GM12878 (cell line): ENCODE measurements at regions not wholly inside any gene's neighbourhood (a gene's known extent, or its start where the extent isn't known, plus 50 kb on each side); places are given as distances from the start of the nearest gene placed in this dataset.

ENCODE experiments used
- ATAC-seq: fragments of 200-7000 bp; cut with Tn5 transposase; 3 replicates; pipeline ENCODE4 v1.9.1; 2020; ENCODE audit warnings: mild to moderate bottlenecking, moderate library complexity
- BruUV-seq: library from RNA; stranded (reverse); fragments of 400-500 nt; replicated peaks from 2 replicates; lab custom pipeline; 2021; lab: Mats Ljungman, UMichigan
- CTCF ChIA-PET: fragments of 300-600 bp; sonication (Branson Sonifier 250); formaldehyde crosslinking; extraction: SDS; loops from one replicate; lab custom pipeline; 2021; ENCODE audit warnings: inconsistent platforms; lab: Yijun Ruan, JAX
- POLR2A ChIA-PET: fragments of 350-600 bp; formaldehyde crosslinking; extraction: SDS; loops from one replicate; lab custom pipeline; 2021; ENCODE audit warnings: inconsistent platforms; lab: Charles Lee
- RAD21 ChIA-PET: fragments of 300-600 bp; sonication (Branson Sonifier 250); formaldehyde crosslinking; loops from one replicate; lab custom pipeline; 2023; ENCODE audit warnings: antibody characterized with exemption; ENCODE audit not compliant: unreplicated experiment; lab: Charles Lee
- SMC1A ChIA-PET: fragments of 300-600 bp; sonication (Branson Sonifier 250); formaldehyde crosslinking; loops from one replicate; lab custom pipeline; 2023; ENCODE audit not compliant: unreplicated experiment, uncharacterized antibody; lab: Charles Lee
- DNase-seq: peaks from one replicate; pipeline ENCODE4 v3.0.0-alpha.2; 2011; ENCODE audit warnings: low read depth, low spot score
- FAIRE-seq: peaks from 3 replicates; lab custom pipeline; 2011; peaks lifted over from hg19 to GRCh38; lab: Jason Lieb, UNC
- H2AFZ ChIP-seq: 2 replicates; pipeline ENCODE4 v1.6.0; 2011; ENCODE audit warnings: low read depth, low read length, control low read depth; ENCODE audit not compliant: control insufficient read depth
- H3K27ac ChIP-seq: 2 replicates; pipeline ENCODE4 v1.5.1; 2011; ENCODE audit warnings: control low read depth; ENCODE audit not compliant: control insufficient read depth, insufficient read depth
- H3K27me3 ChIP-seq, 2 experiments: replicated peaks in 1 of 2; 2 replicates each; pipeline versions ENCODE4 v1.6.0 to v1.6.1; 2011; ENCODE audit warnings: low read length in 1 of 2; ENCODE audit not compliant: control insufficient read depth in 2 of 2, insufficient read depth in 2 of 2
- H3K36me3 ChIP-seq, 2 experiments: 2 replicates each; pipeline ENCODE4 v1.5.1; 2011; ENCODE audit warnings: low read length in 1 of 2; ENCODE audit not compliant: control insufficient read depth in 2 of 2, insufficient read depth in 2 of 2
- H3K4me1 ChIP-seq: 2 replicates; pipeline ENCODE4 v1.6.1; 2011; ENCODE audit warnings: mild to moderate bottlenecking, low read length, moderate library complexity, mixed read lengths; ENCODE audit not compliant: control insufficient read depth, insufficient read depth
- H3K4me2 ChIP-seq: 2 replicates; pipeline ENCODE4 v1.6.0; 2011; ENCODE audit warnings: control low read depth; ENCODE audit not compliant: control insufficient read depth, insufficient read depth
- H3K4me3 ChIP-seq: fragments of 200-600 bp; sonication (generic); 2 replicates; pipeline ENCODE4 v1.5.1; 2016
- H3K79me2 ChIP-seq: 2 replicates; pipeline ENCODE4 v1.6.0; 2011; ENCODE audit warnings: low read length; ENCODE audit not compliant: control insufficient read depth, insufficient read depth
- H3K9ac ChIP-seq: 2 replicates; pipeline ENCODE4 v1.8.0; 2011; ENCODE audit warnings: low read length, control low read depth, mixed read lengths; ENCODE audit not compliant: control insufficient read depth, insufficient read depth
- H3K9me3 ChIP-seq: replicated peaks from 3 replicates; pipeline ENCODE4 v1.5.1; 2011; ENCODE audit warnings: mild to moderate bottlenecking, low read length; ENCODE audit not compliant: control insufficient read depth, insufficient read depth
- H4K20me1 ChIP-seq: 2 replicates; pipeline ENCODE4 v1.6.0; 2011; ENCODE audit not compliant: control insufficient read depth, insufficient read depth
- CHD4 ChIP-seq: fragments of 200-600 bp; sonication (generic); IDR thresholded peaks from 2 replicates; pipeline ENCODE4 v1.6.1; 2016; ENCODE audit warnings: mild to moderate bottlenecking
- IKZF2 ChIP-seq, 2 experiments: fragments of 450-650 bp; IDR thresholded peaks; 2 replicates each; pipeline ENCODE4 v1.6.1; 2017; ENCODE audit warnings: mild to moderate bottlenecking in 2 of 2, moderate library complexity in 2 of 2
- MYB ChIP-seq: fragments of 150-350 bp; IDR thresholded peaks from 2 replicates; pipeline ENCODE4 v1.6.1; 2014; ENCODE audit warnings: mild to moderate bottlenecking, low read depth, low read length, borderline replicate concordance
- NFYB ChIP-seq: IDR thresholded peaks from 2 replicates; pipeline ENCODE4 v1.6.1; 2011; ENCODE audit warnings: low read depth, mild to moderate bottlenecking, low read length, improper control_type of control experiment, moderate library complexity; ENCODE audit not compliant: insufficient read depth
- NKRF ChIP-seq: fragments of 450-650 bp; conservative IDR thresholded peaks from 2 replicates; pipeline ENCODE4 v1.6.1; 2017; ENCODE audit warnings: mild to moderate bottlenecking, moderate library complexity
- RAD51 ChIP-seq: fragments of 450-650 bp; IDR thresholded peaks from 2 replicates; pipeline ENCODE4 v1.6.1; 2016; ENCODE audit warnings: moderate library complexity, mild to moderate bottlenecking, inconsistent platforms
- TAF1 ChIP-seq: IDR thresholded peaks from 2 replicates; pipeline ENCODE4 v1.6.1; 2011; ENCODE audit warnings: mild to moderate bottlenecking, low read depth, low read length, borderline replicate concordance
- USF1 ChIP-seq: IDR thresholded peaks from 2 replicates; pipeline ENCODE4 v1.6.1; 2011; ENCODE audit warnings: borderline replicate concordance, low read depth, mild to moderate bottlenecking, moderate library complexity, mixed read lengths, low read length; ENCODE audit not compliant: insufficient read depth; ENCODE audit errors: extremely low read length
- ZNF24 ChIP-seq: fragments of 450-650 bp; IDR thresholded peaks from 2 replicates; pipeline ENCODE4 v1.6.1; 2017; ENCODE audit warnings: antibody characterized with exemption, mild to moderate bottlenecking
- WGBS: methylation state at CpG from one replicate; pipeline ENCODE4 v1.1.6; 2016; ENCODE audit warnings: low lambda C conversion rate; ENCODE audit not compliant: insufficient replicate concordance, insufficient coverage; ENCODE audit errors: missing lambda C conversion rate; 5-methylcytosine and 5-hydroxymethylcytosine counted together
- in situ Hi-C: fragments of 300-500 bp; cut with MboI; formaldehyde crosslinking; loops from 9 replicates; pipeline ENCODE4 v1.14.3; 2018; ENCODE audit warnings: mixed read lengths
- intact Hi-C: fragments of 100-400 bp; cut with micrococcal nuclease; formaldehyde crosslinking; loops from one replicate; pipeline ENCODE4 v1.14.2; 2022; ENCODE audit not compliant: unreplicated experiment
- TF ChIP-seq, protein P1 (sequence below): fragments of 450-650 bp; IDR thresholded peaks from 2 replicates; pipeline ENCODE4 v1.6.1; 2017; ENCODE audit warnings: mild to moderate bottlenecking, moderate library complexity

GRCh38 chr7:69002416-69002815 is 595.9 kb upstream of the AUTS2 start:
- SMC1A ChIA-PET = no interaction called here
- Histone ChIP-seq H3K9me3 (peaks cover 1% of the 10 kb centered on the region; the same call in 1 of the 3 replicates), H3K27me3 (no peaks in the 10 kb centered on the region), H4K20me1 (no peaks in the 10 kb centered on the region), H2AFZ (no peak overlapping the region), H3K4me1 (no peaks in the 10 kb centered on the region), H3K36me3 (no peaks in the 10 kb centered on the region), H3K4me2 (no peak overlapping the region), H3K79me2 (no peaks in the 10 kb centered on the region), H3K27ac (no peak overlapping the region), H3K4me3 (no peak overlapping the region), H3K9ac (no peak overlapping the region)
- RAD21 ChIA-PET = no interaction called here
- no TSS peak for BruUV-seq
- no peak for ATAC-seq
- CTCF ChIA-PET = no interaction called here
- DNase-seq = no peak
- POLR2A ChIA-PET = no interaction called here
- FAIRE-seq = no peak
- in situ Hi-C loops = no loop called here
- intact Hi-C loops = no loop called here
- TF ChIP-seq USF1 = no peak

- CTCF ChIA-PET = no interaction called here
- RAD21 ChIA-PET = no interaction called here
- no TSS peak for BruUV-seq
- Histone ChIP-seq H3K27me3 (no peaks in the 10 kb centered on the region), H3K4me2 (no peak overlapping the region), H3K9ac (no peak overlapping the region), H2AFZ (no peak overlapping the region), H3K4me1 (no peaks in the 10 kb centered on the region), H3K36me3 (no peaks in the 10 kb centered on the region), H3K4me3 (no peak overlapping the region), H3K79me2 (no peaks in the 10 kb centered on the region), H3K9me3 (no peaks in the 10 kb centered on the region), H4K20me1 (no peaks in the 10 kb centered on the region), H3K27ac (no peak overlapping the region)
- SMC1A ChIA-PET = no interaction called here
- in situ Hi-C loops (no loop called here), intact Hi-C loops (no loop called here)
- WGBS = 80% methylated on average over 1 of the region's 1 CpG
- POLR2A ChIA-PET = no interaction called here
- DNase-seq (no peak), FAIRE-seq (no peak), ATAC-seq (no peak)
- TF ChIP-seq MYB (no peak), ZNF24 (no peak), RAD51 (no peak), NFYB (no peak), IKZF2 (IDR thresholded peaks at IDR 0.05) (no peak), TAF1 (no peak), CHD4 (no peak), NKRF (no peak)
- TF ChIP-seq, protein P1, sequence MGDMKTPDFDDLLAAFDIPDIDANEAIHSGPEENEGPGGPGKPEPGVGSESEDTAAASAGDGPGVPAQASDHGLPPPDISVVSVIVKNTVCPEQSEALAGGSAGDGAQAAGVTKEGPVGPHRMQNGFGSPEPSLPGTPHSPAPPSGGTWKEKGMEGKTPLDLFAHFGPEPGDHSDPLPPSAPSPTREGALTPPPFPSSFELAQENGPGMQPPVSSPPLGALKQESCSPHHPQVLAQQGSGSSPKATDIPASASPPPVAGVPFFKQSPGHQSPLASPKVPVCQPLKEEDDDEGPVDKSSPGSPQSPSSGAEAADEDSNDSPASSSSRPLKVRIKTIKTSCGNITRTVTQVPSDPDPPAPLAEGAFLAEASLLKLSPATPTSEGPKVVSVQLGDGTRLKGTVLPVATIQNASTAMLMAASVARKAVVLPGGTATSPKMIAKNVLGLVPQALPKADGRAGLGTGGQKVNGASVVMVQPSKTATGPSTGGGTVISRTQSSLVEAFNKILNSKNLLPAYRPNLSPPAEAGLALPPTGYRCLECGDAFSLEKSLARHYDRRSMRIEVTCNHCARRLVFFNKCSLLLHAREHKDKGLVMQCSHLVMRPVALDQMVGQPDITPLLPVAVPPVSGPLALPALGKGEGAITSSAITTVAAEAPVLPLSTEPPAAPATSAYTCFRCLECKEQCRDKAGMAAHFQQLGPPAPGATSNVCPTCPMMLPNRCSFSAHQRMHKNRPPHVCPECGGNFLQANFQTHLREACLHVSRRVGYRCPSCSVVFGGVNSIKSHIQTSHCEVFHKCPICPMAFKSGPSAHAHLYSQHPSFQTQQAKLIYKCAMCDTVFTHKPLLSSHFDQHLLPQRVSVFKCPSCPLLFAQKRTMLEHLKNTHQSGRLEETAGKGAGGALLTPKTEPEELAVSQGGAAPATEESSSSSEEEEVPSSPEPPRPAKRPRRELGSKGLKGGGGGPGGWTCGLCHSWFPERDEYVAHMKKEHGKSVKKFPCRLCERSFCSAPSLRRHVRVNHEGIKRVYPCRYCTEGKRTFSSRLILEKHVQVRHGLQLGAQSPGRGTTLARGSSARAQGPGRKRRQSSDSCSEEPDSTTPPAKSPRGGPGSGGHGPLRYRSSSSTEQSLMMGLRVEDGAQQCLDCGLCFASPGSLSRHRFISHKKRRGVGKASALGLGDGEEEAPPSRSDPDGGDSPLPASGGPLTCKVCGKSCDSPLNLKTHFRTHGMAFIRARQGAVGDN = no peak
Measured at GRCh38 chr7:69012149-69012548, 586.1 kb upstream of the AUTS2 start.
